PFSK-1 (cell line): ENCODE measurements at regions not wholly inside any gene's neighbourhood (a gene's known extent, or its start where the extent isn't known, plus 50 kb on each side); places are given as distances from the start of the nearest gene placed in this dataset.

Experiments
- FOXP2 ChIP-seq: optimal IDR thresholded peaks from 2 replicates; pipeline ENCODE3; 2011; ENCODE audit warnings: borderline replicate concordance, control low read depth, inconsistent platforms; ENCODE audit not compliant: insufficient read depth; ENCODE audit errors: extremely low read length, extremely low read depth
- POLR2AphosphoS5 ChIP-seq: IDR thresholded peaks from 2 replicates; pipeline ENCODE4 v1.6.1; 2012; ENCODE audit warnings: low read depth, mild to moderate bottlenecking, control low read depth, low read length, moderate library complexity
- REST ChIP-seq, 2 experiments: IDR thresholded peaks; 2 replicates each; pipeline versions ENCODE4 v1.6.1 to v1.8.0; 2011 to 2012; ENCODE audit warnings: low read depth in 2 of 2, low read length in 2 of 2, control low read depth in 1 of 2, inconsistent platforms in 1 of 2, mild to moderate bottlenecking in 1 of 2, moderate library complexity in 1 of 2; ENCODE audit not compliant: insufficient read depth in 1 of 2
- TAF1 ChIP-seq: IDR thresholded peaks from 2 replicates; pipeline ENCODE4 v1.6.1; 2012; ENCODE audit warnings: low read length, control low read depth, borderline replicate concordance; ENCODE audit not compliant: insufficient read depth

GRCh38 chr10:4687397-4687796 lies 138.6 kb upstream of the AKR1E2 start:
- TF ChIP-seq FOXP2 (no peak), REST (IDR thresholded peaks at IDR 0.05; ENCODE audit: insufficient read depth in 1 of 2, low read depth in 2 of 2, low read length in 2 of 2) (no peak), TAF1 (no peak), POLR2AphosphoS5 (no peak)
